ENCODE measurements at regions not wholly inside any gene's neighbourhood (a gene's known extent, or its start where the extent isn't known, plus 50 kb on each side); places are given as distances from the start of the nearest gene placed in this dataset.
"Not testable (repeated sequence)": the region's sequence is repeated elsewhere in the genome, so short reads cannot be mapped to it uniquely, and the experiment has no call there.

- Mint-ChIP-seq H3K27me3 (peaks cover 3% of the 10 kb centered on the region), H3K36me3 (no peaks in the 10 kb centered on the region), H3K4me3 (no peak overlapping the region), H3K27ac (no peak overlapping the region), H3K4me1 (no peaks in the 10 kb centered on the region), H3K9me3 (no peaks in the 10 kb centered on the region)
- no peak for DNase-seq
- CTCF ChIA-PET: no interaction called here
Observed at GRCh38 chr6:4437342-4437741, 302.0 kb upstream of the ECI2 start.

- Mint-ChIP-seq H3K27me3 (peaks cover 7% of the 10 kb centered on the region), H3K36me3 (no peaks in the 10 kb centered on the region), H3K27ac (no peak overlapping the region), H3K4me3 (no peak overlapping the region), H3K4me1 (no peaks in the 10 kb centered on the region), H3K9me3 (no peaks in the 10 kb centered on the region)
- CTCF ChIA-PET: no interaction called here
- DNase-seq: no peak
Observed at GRCh38 chr6:4435981-4436445, 300.6 kb upstream of the ECI2 start.

GRCh38 chr6:4434655-4435054 lies 299.3 kb upstream of the ECI2 start:
- H3K36me3 Mint-ChIP-seq: no peaks in the 10 kb centered on the region
- H3K27ac Mint-ChIP-seq: no peak overlapping the region
- no peaks in the 10 kb centered on the region for H3K4me1 Mint-ChIP-seq
- no peak for DNase-seq
- H3K4me3 Mint-ChIP-seq: no peak overlapping the region
- CTCF ChIA-PET: no interaction called here
- H3K9me3 Mint-ChIP-seq: peaks cover 1% of the 10 kb centered on the region
- peaks cover 7% of the 10 kb centered on the region for H3K27me3 Mint-ChIP-seq

- peaks cover 9% of the 10 kb centered on the region for H3K9me3 Mint-ChIP-seq
- DNase-seq: no peak
Observed at GRCh38 chr6:4433199-4433598, 297.8 kb upstream of the ECI2 start.

GRCh38 chr6:4426968-4427367 lies 291.6 kb upstream of the ECI2 start:
- Mint-ChIP-seq H3K27ac (no peak overlapping the region), H3K27me3 (no peaks in the 10 kb centered on the region), H3K9me3 (peaks cover 9% of the 10 kb centered on the region), H3K4me3 (no peak overlapping the region), H3K36me3 (no peaks in the 10 kb centered on the region), H3K4me1 (no peaks in the 10 kb centered on the region)
- no peak for DNase-seq
- CTCF ChIA-PET: no interaction called here

More at GRCh38 chr6:4433199-4433598, 297.8 kb upstream of the ECI2 start:
- no peak overlapping the region for H3K27ac Mint-ChIP-seq
- H3K36me3 Mint-ChIP-seq: no peaks in the 10 kb centered on the region
- no peaks in the 10 kb centered on the region for H3K4me1 Mint-ChIP-seq
- no peak overlapping the region for H3K4me3 Mint-ChIP-seq
- CTCF ChIA-PET: no interaction called here
- H3K27me3 Mint-ChIP-seq: peaks cover 7% of the 10 kb centered on the region

- no peak for DNase-seq
- CTCF ChIA-PET: no interaction called here
- H3K9me3 Mint-ChIP-seq: no peaks in the 10 kb centered on the region
- no peaks in the 10 kb centered on the region for H3K4me1 Mint-ChIP-seq
- H3K4me3 Mint-ChIP-seq: no peak overlapping the region
- H3K27ac Mint-ChIP-seq: no peak overlapping the region
- no peaks in the 10 kb centered on the region for H3K27me3 Mint-ChIP-seq
- no peaks in the 10 kb centered on the region for H3K36me3 Mint-ChIP-seq
Observed at GRCh38 chr6:4421837-4422236, 286.5 kb upstream of the ECI2 start.

- no peaks in the 10 kb centered on the region for H3K36me3 Mint-ChIP-seq
- no peak overlapping the region for H3K4me3 Mint-ChIP-seq
- no peak for DNase-seq
- H3K27me3 Mint-ChIP-seq: no peaks in the 10 kb centered on the region
- CTCF ChIA-PET: interaction anchor here (0.6 kb wide), 1 partner anchor 140 kb away, joined by 3 read pairs; no protein-coding TSS in a partner anchor
- H3K9me3 Mint-ChIP-seq: no peaks in the 10 kb centered on the region
- no peaks in the 10 kb centered on the region for H3K4me1 Mint-ChIP-seq
- H3K27ac Mint-ChIP-seq: no peak overlapping the region
Observed at GRCh38 chr6:4420160-4420865, 284.9 kb upstream of the ECI2 start.

GRCh38 chr6:4415549-4415948 lies 280.2 kb upstream of the ECI2 start:
- Mint-ChIP-seq H3K27me3 (no peaks in the 10 kb centered on the region), H3K36me3 (no peaks in the 10 kb centered on the region), H3K4me3 (no peak overlapping the region), H3K4me1 (no peaks in the 10 kb centered on the region), H3K27ac (no peak overlapping the region), H3K9me3 (no peaks in the 10 kb centered on the region)
- CTCF ChIA-PET: no interaction called here
- DNase-seq: no peak

- H3K27ac Mint-ChIP-seq, H3K36me3 Mint-ChIP-seq, H3K9me3 Mint-ChIP-seq, H3K27me3 Mint-ChIP-seq, CTCF ChIA-PET, DNase-seq, H3K4me3 Mint-ChIP-seq, H3K4me1 Mint-ChIP-seq: not testable (repeated sequence)
Observed at GRCh38 chr6:4414078-4414477, 278.7 kb upstream of the ECI2 start.

- no peaks in the 10 kb centered on the region for H3K36me3 Mint-ChIP-seq
- CTCF ChIA-PET: no interaction called here
Observed at GRCh38 chr6:4413073-4413472, 277.7 kb upstream of the ECI2 start.

GRCh38 chr6:4412488-4412887 lies 277.1 kb upstream of the ECI2 start:
- no peak overlapping the region for H3K27ac Mint-ChIP-seq
- H3K4me3 Mint-ChIP-seq: no peak overlapping the region
- H3K9me3 Mint-ChIP-seq: no peaks in the 10 kb centered on the region
- H3K27me3 Mint-ChIP-seq: no peaks in the 10 kb centered on the region
- DNase-seq: no peak
- H3K4me1 Mint-ChIP-seq: no peaks in the 10 kb centered on the region
- no peaks in the 10 kb centered on the region for H3K36me3 Mint-ChIP-seq
- CTCF ChIA-PET: no interaction called here

More at GRCh38 chr6:4413073-4413472, 277.7 kb upstream of the ECI2 start:
- H3K27me3 Mint-ChIP-seq: no peaks in the 10 kb centered on the region
- DNase-seq: no peak
- H3K9me3 Mint-ChIP-seq: no peaks in the 10 kb centered on the region
- H3K27ac Mint-ChIP-seq: no peak overlapping the region
- H3K4me1 Mint-ChIP-seq: no peaks in the 10 kb centered on the region
- H3K4me3 Mint-ChIP-seq: no peak overlapping the region

GRCh38 chr6:4412077-4412476 lies 276.7 kb upstream of the ECI2 start:
- CTCF ChIA-PET: no interaction called here

GRCh38 chr6:4407710-4408109 lies 272.3 kb upstream of the ECI2 start:
- H3K27me3 Mint-ChIP-seq, H3K4me1 Mint-ChIP-seq, H3K4me3 Mint-ChIP-seq, DNase-seq, H3K36me3 Mint-ChIP-seq, H3K27ac Mint-ChIP-seq, H3K9me3 Mint-ChIP-seq, CTCF ChIA-PET: not testable (repeated sequence)

More at GRCh38 chr6:4412077-4412476, 276.7 kb upstream of the ECI2 start:
- no peaks in the 10 kb centered on the region for H3K27me3 Mint-ChIP-seq
- H3K4me1 Mint-ChIP-seq: no peaks in the 10 kb centered on the region
- no peaks in the 10 kb centered on the region for H3K36me3 Mint-ChIP-seq
- no peak overlapping the region for H3K4me3 Mint-ChIP-seq
- H3K27ac Mint-ChIP-seq: no peak overlapping the region
- no peak for DNase-seq
- H3K9me3 Mint-ChIP-seq: no peaks in the 10 kb centered on the region

GRCh38 chr6:4405621-4406212 lies 270.3 kb upstream of the ECI2 start:
- CTCF ChIA-PET: no interaction called here
- Mint-ChIP-seq H3K4me1 (peaks cover 2% of the 10 kb centered on the region), H3K36me3 (no peaks in the 10 kb centered on the region), H3K9me3 (no peaks in the 10 kb centered on the region), H3K27ac (no peak overlapping the region), H3K27me3 (no peaks in the 10 kb centered on the region), H3K4me3 (no peak overlapping the region)
- DNase-seq: no peak

- peaks cover 2% of the 10 kb centered on the region for H3K4me1 Mint-ChIP-seq
- no peak overlapping the region for H3K4me3 Mint-ChIP-seq
- no peaks in the 10 kb centered on the region for H3K9me3 Mint-ChIP-seq
- DNase-seq: no peak
- CTCF ChIA-PET: no interaction called here
- no peak overlapping the region for H3K27ac Mint-ChIP-seq
- H3K36me3 Mint-ChIP-seq: no peaks in the 10 kb centered on the region
- H3K27me3 Mint-ChIP-seq: no peaks in the 10 kb centered on the region
Observed at GRCh38 chr6:4404415-4404814, 269.0 kb upstream of the ECI2 start.

Data from activated naive CD4-positive, alpha-beta T cell treated with anti-CD3 and anti-CD28 coated beads, Interleukin-2, amount 10 ng/mL, durations not matched to agents 7 days and 5 days (primary cell).